Transverse colon (tissue), 4 donors: ENCODE measurements at regions not wholly inside any gene's neighbourhood (a gene's known extent, or its start where the extent isn't known, plus 50 kb on each side); places are given as distances from the start of the nearest gene placed in this dataset.

Experiments used
- DNase-seq: peaks from one replicate; pipeline ENCODE4 v3.0.0-alpha.2; 2019
- H3K27ac ChIP-seq, 4 donors: fragments of 200-600 bp; sonication (generic); 2 replicates each; pipeline ENCODE4 v1.5.1; 2016 to 2018; ENCODE audit warnings: inconsistent platforms in 4 of 4
- H3K27me3 ChIP-seq: fragments of 200-600 bp; sonication (generic); 2 replicates; pipeline ENCODE4 v1.5.1; 2017; ENCODE audit warnings: inconsistent platforms
- H3K36me3 ChIP-seq, 4 donors: fragments of 200-600 bp; sonication (generic); 2 replicates each; pipeline ENCODE4 v1.5.1; 2017 to 2019; ENCODE audit warnings: inconsistent platforms in 4 of 4
- H3K4me1 ChIP-seq, 4 donors: fragments of 200-600 bp; sonication (generic); 2 replicates each; pipeline ENCODE4 v1.5.1; 2017 to 2020; ENCODE audit warnings: inconsistent platforms in 4 of 4
- H3K4me3 ChIP-seq, 4 donors: fragments of 200-600 bp; sonication (generic); 1 replicate in 1 of 4; 2 replicates in 3 of 4; pipeline versions ENCODE4 v1.5.1 to v1.6.1; 2017 to 2019; ENCODE audit warnings: inconsistent platforms in 4 of 4
- H3K9me3 ChIP-seq, 2 donors: fragments of 200-600 bp; sonication (generic); 2 replicates each; pipeline ENCODE4 v1.5.1; 2017 to 2019; ENCODE audit warnings: inconsistent platforms in 2 of 2
- EP300 ChIP-seq: sonication (generic); formaldehyde crosslinking; IDR thresholded peaks from one replicate; pipeline ENCODE4 v1.6.1; 2017; ENCODE audit warnings: antibody characterized with exemption, low read depth
- POLR2A ChIP-seq: fragments of 450-650 bp; IDR thresholded peaks from one replicate; pipeline ENCODE4 v1.6.1; 2016; ENCODE audit warnings: antibody characterized with exemption, mild to moderate bottlenecking, moderate library complexity
- POLR2AphosphoS5 ChIP-seq, 3 donors: sonication (generic); formaldehyde crosslinking; IDR thresholded peaks; one replicate each; pipeline ENCODE4 v1.6.1; 2016; ENCODE audit warnings: antibody characterized with exemption in 3 of 3
- WGBS, 2 donors: methylation state at CpG; one replicate each; pipeline ENCODE4 v1.1.5; 2018; ENCODE audit warnings: low coverage in 1 of 2; 5-methylcytosine and 5-hydroxymethylcytosine counted together
- in situ Hi-C, 4 donors: fragments of 200-750 bp; cut with MboI; loops; one replicate each; pipeline versions ENCODE4 v1.15.0 to v1.15.1; 2017; ENCODE audit warnings: low sequenced_read_pairs in 3 of 4, low pct_ligation_motif_present in 1 of 4, low pct_unique_long_range_greater_than_20kb in 1 of 4
- intact Hi-C: fragments of 100-400 bp; cut with DNase I; formaldehyde crosslinking; loops from one replicate; pipeline ENCODE4 v1.15.1; 2023; ENCODE audit warnings: low total_unique reads
- TF ChIP-seq, protein P1 (sequence below), 5 experiments: fragments of 200-600 bp in 3 of 5; fragments of 450-650 bp in 2 of 5; sonication (generic) in 3 of 5; IDR thresholded peaks; 1 replicate in 2 of 5; 2 replicates in 3 of 5; pipeline ENCODE4 v1.5.1; 2016 to 2017; ENCODE audit warnings: antibody characterized with exemption in 5 of 5, inconsistent platforms in 3 of 5, mild to moderate bottlenecking in 2 of 5, moderate library complexity in 1 of 5

DNA sequence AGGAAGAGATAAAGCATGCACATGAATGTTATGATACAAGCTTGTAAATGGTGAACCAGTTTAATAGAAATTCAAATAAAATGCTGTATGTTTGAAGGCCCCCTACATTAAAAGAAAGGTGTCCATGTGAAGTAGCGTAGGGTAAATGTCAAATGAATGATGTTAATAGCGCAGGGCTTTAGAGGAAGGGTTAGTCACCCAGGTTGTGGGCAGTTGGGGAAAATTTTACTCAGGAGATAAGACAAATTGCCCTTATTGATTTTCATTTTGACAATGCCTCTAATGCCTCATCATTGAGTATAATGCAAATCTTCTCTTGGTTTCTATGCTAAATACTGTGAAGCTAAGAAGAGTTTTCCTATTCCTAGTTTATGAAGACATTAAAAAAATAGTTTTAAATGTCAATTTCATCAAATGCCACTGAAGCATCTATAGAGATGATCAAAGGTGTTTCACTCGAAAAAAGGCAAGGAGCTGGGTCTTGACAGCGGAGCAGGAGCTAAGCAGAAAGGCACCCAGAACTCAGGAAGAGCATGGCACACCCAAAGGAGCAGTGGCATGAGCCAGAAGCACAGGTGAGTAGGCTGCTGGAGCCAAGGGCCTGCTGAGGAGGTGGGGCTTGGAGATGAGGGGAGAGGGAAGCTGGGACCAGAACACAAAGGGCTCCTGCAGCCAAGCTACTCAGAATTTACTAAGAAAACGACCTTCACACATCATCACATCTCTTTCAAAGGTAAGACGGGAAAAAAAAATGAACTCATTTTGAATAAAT lies 129.3 kb upstream of the ACKR3 start:
- H3K4me1 ChIP-seq = no peaks in the 10 kb centered on the region
- no peak overlapping the region for H3K4me3 ChIP-seq
- 61 to 66% methylated on average over 6 of the region's 6 CpGs for WGBS, 2 donors
- intact Hi-C loops (no loop called here), in situ Hi-C loops (no loop called here)
- no peak overlapping the region for H3K27ac ChIP-seq
- no peaks in the 10 kb centered on the region for H3K9me3 ChIP-seq
- no peaks in the 10 kb centered on the region for H3K27me3 ChIP-seq
- H3K36me3 ChIP-seq = no peaks in the 10 kb centered on the region
- no peak for TF ChIP-seq EP300
- TF ChIP-seq POLR2A = no peak
- DNase-seq = no peak

DNA sequence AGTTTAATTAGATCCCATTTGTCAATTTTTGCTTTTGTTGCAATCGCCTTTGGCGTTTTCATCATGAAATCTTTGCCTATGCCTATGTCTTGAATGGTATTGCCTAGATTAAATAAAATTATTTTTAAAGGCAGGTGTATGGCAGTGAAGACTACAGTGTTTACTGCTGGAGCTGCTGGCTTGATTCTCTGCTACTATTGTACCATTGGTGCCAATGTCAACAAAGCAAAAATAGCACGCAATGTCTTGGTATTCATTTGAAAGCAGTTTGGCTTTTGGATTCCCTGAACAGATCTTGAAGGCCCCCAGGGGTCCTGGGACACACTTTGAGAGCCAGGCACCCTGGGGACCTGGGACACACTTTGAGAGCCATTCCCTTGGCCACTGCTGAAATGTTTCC lies 125.4 kb upstream of the ACKR3 start:
- H3K4me3 ChIP-seq = no peak overlapping the region
- in situ Hi-C loops = no loop called here
- intact Hi-C loops = no loop called here
- no peak for DNase-seq
- TF ChIP-seq, protein P1, sequence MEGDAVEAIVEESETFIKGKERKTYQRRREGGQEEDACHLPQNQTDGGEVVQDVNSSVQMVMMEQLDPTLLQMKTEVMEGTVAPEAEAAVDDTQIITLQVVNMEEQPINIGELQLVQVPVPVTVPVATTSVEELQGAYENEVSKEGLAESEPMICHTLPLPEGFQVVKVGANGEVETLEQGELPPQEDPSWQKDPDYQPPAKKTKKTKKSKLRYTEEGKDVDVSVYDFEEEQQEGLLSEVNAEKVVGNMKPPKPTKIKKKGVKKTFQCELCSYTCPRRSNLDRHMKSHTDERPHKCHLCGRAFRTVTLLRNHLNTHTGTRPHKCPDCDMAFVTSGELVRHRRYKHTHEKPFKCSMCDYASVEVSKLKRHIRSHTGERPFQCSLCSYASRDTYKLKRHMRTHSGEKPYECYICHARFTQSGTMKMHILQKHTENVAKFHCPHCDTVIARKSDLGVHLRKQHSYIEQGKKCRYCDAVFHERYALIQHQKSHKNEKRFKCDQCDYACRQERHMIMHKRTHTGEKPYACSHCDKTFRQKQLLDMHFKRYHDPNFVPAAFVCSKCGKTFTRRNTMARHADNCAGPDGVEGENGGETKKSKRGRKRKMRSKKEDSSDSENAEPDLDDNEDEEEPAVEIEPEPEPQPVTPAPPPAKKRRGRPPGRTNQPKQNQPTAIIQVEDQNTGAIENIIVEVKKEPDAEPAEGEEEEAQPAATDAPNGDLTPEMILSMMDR (IDR thresholded peaks at IDR 0.05) = no peak
- TF ChIP-seq POLR2A (no peak), POLR2AphosphoS5 (IDR thresholded peaks at IDR 0.05) (no peak), EP300 (no peak)
- WGBS, 2 donors = 55 to 81% methylated on average over 3 of the region's 3 CpGs
- H3K27me3 ChIP-seq = no peaks in the 10 kb centered on the region
- H3K4me1 ChIP-seq = no peaks in the 10 kb centered on the region
- H3K9me3 ChIP-seq = no peaks in the 10 kb centered on the region
- no peak overlapping the region for H3K27ac ChIP-seq
- no peaks in the 10 kb centered on the region for H3K36me3 ChIP-seq

DNA sequence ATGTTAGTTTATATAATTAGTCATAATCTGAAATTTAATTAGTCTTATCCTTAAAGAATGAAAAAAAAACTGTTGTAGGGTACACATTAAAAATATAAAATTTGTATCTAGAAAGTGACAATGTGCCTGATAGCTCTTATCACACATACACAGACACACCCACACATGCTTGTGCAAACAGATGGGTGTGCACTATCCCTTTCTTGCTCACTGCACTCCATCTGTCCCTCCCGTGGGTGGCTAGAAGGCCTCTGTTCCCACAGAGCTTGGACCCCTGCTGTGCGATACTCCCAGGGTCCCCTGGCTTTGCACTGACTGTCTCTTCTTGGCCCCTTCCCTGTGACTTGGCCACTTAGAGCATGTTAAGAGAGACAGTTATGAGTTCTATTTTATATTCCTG lies 123.9 kb upstream of the ACKR3 start:
- intact Hi-C loops = no loop called here

DNA sequence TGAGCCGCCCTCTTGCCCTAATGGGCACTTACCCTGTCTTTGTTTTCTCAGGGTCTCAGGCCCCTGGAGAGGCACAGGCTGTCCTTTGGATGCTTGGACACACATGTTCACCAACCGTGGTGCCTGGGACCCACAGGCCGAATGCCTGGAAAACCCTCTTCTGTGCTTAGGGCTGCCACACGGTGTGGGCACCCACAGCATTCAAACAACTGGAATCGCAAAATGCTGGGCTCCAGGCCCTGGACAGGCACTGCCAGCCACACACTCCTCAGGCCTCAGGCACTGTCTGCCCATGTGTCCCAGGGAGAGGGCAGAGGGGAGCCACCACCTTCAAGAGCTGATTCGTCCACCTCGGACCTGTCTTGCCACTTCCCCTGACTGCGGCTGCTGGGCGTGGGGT lies 123.1 kb upstream of the ACKR3 start:
- no peaks in the 10 kb centered on the region for H3K36me3 ChIP-seq
- WGBS, 2 donors = 93% methylated on average over 9 of the region's 9 CpGs; no CpG with 5 or more reads in 1 of the 2 donors

More for the DNA sequence above, 123.9 kb upstream of the ACKR3 start:
- WGBS, 2 donors = 51 to 65% methylated on average over 2 of the region's 2 CpGs
- H3K27ac ChIP-seq = no peak overlapping the region
- H3K36me3 ChIP-seq = no peaks in the 10 kb centered on the region
- TF ChIP-seq POLR2A = no peak
- H3K27me3 ChIP-seq = no peaks in the 10 kb centered on the region
- no peak overlapping the region for H3K4me3 ChIP-seq
- H3K9me3 ChIP-seq = no peaks in the 10 kb centered on the region
- no peaks in the 10 kb centered on the region for H3K4me1 ChIP-seq
- DNase-seq = no peak
- in situ Hi-C loops = no loop called here

DNA sequence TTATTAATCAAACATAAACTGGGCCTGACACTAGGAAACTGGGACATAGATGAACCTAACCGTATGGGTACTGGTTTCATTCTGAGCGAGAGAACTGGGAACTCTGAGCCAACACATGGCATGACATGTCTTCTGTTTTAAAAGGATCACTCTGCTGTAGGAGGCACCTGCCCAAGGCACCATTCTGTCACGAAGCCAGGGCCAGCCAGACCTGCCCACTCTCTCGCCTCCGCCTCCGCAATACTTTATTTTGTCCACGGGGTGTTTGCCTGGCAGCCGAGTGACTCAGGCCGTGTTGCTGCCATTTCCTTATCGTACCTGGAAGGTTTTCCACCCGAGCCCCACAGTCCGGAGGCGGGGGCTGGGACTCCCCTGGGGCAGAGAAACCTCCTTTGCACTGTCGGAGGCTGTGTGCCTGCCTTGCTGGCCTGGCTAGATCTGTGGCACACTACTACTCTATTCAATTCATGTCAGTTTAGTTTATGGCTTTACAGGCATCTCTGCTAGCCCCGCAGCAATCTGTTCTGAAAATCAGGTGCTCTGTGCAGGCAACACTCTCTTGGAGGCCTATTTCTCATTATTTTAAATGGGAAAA lies 120.4 kb upstream of the ACKR3 start:
- Histone ChIP-seq H3K4me3 (no peak overlapping the region), H3K27me3 (no peaks in the 10 kb centered on the region), H3K9me3 (no peaks in the 10 kb centered on the region), H3K27ac (no peak overlapping the region), H3K4me1 (no peaks in the 10 kb centered on the region), H3K36me3 (no peaks in the 10 kb centered on the region)
- intact Hi-C loops (no loop called here), in situ Hi-C loops (no loop called here)
- no peak for TF ChIP-seq POLR2AphosphoS5 (IDR thresholded peaks at IDR 0.05)
- no peak for TF ChIP-seq EP300
- TF ChIP-seq, protein P1 (IDR thresholded peaks at IDR 0.05) = no peak
- TF ChIP-seq POLR2A = no peak
- 53 to 100% methylated on average over 3 to 15 of the region's 15 CpGs for WGBS, 2 donors
- no peak for DNase-seq

More for the DNA sequence above, 123.1 kb upstream of the ACKR3 start:
- in situ Hi-C loops (no loop called here), intact Hi-C loops (no loop called here)
- Histone ChIP-seq H3K4me3 (no peak overlapping the region), H3K27ac (no peak overlapping the region), H3K27me3 (no peaks in the 10 kb centered on the region), H3K4me1 (no peaks in the 10 kb centered on the region), H3K9me3 (no peaks in the 10 kb centered on the region)
- TF ChIP-seq, protein P1 (IDR thresholded peaks at IDR 0.05) = no peak
- TF ChIP-seq EP300 (no peak), POLR2AphosphoS5 (IDR thresholded peaks at IDR 0.05) (no peak), POLR2A (no peak)
- DNase-seq = no peak
